IMR-90 (cell line): ENCODE measurements at regions not wholly inside any gene's neighbourhood (a gene's known extent, or its start where the extent isn't known, plus 50 kb on each side); places are given as distances from the start of the nearest gene placed in this dataset.
"Not testable (repeated sequence)": the region's sequence is repeated elsewhere in the genome, so short reads cannot be mapped to it uniquely, and the experiment has no call there.

ENCODE experiments used
- BHLHE40 ChIP-seq: fragments of 150-350 bp; IDR thresholded peaks from 2 replicates; pipeline ENCODE4 v1.6.1; 2016; ENCODE audit warnings: mild to moderate bottlenecking, low read depth, low read length
- CTCF ChIP-seq: conservative IDR thresholded peaks from 2 replicates; pipeline ENCODE4 v1.5.1; 2012; ENCODE audit warnings: mild to moderate bottlenecking, low read depth, low read length, improper control_type of control experiment
- MAFK ChIP-seq: IDR thresholded peaks from 2 replicates; pipeline ENCODE4 v1.6.1; 2012; ENCODE audit warnings: low read depth, low read length, improper control_type of control experiment
- MAZ ChIP-seq: IDR thresholded peaks from 2 replicates; pipeline ENCODE4 v1.6.1; 2012; ENCODE audit warnings: low read depth, mild to moderate bottlenecking, low read length, improper control_type of control experiment, moderate library complexity, borderline replicate concordance
- MXI1 ChIP-seq: IDR thresholded peaks from 2 replicates; pipeline ENCODE4 v1.6.1; 2012; ENCODE audit warnings: low read depth, mild to moderate bottlenecking, low read length, moderate library complexity, borderline replicate concordance
- POLR2A ChIP-seq: IDR thresholded peaks from 2 replicates; pipeline ENCODE4 v1.6.1; 2012; ENCODE audit warnings: mild to moderate bottlenecking, low read depth, low read length
- RAD21 ChIP-seq: IDR thresholded peaks from 2 replicates; pipeline ENCODE4 v1.6.1; 2012; ENCODE audit warnings: low read length, improper control_type of control experiment
- RCOR1 ChIP-seq: IDR thresholded peaks from 2 replicates; pipeline ENCODE4 v1.6.1; 2012; ENCODE audit warnings: mild to moderate bottlenecking, low read length, improper control_type of control experiment; ENCODE audit not compliant: insufficient replicate concordance
- RFX5 ChIP-seq: IDR thresholded peaks from 2 replicates; pipeline ENCODE4 v1.8.0; 2012; ENCODE audit warnings: low read depth, mild to moderate bottlenecking, low read length, moderate library complexity
- SMC3 ChIP-seq: fragments of 150-350 bp; IDR thresholded peaks from 2 replicates; pipeline ENCODE4 v1.6.1; 2016; ENCODE audit warnings: low read depth, mild to moderate bottlenecking, antibody characterized with exemption, low read length, moderate library complexity
- TF ChIP-seq, protein P1 (sequence below): fragments of 150-350 bp; IDR thresholded peaks from 2 replicates; pipeline ENCODE4 v1.6.1; 2017; ENCODE audit warnings: mild to moderate bottlenecking, antibody characterized with exemption, low read length, low read depth
- TF ChIP-seq, protein P2 (sequence below): fragments of 150-350 bp; IDR thresholded peaks from 2 replicates; pipeline ENCODE4 v1.6.1; 2016; ENCODE audit warnings: low read depth, mild to moderate bottlenecking, low read length, moderate library complexity, borderline replicate concordance

GRCh38 chr9:81013191-81013590, 676.2 kb downstream of the TLE1 start:
- TF ChIP-seq POLR2A, CTCF, MXI1, RFX5, SMC3, MAFK, MAZ, RCOR1, BHLHE40, RAD21: not testable (repeated sequence)
- TF ChIP-seq, protein P1, sequence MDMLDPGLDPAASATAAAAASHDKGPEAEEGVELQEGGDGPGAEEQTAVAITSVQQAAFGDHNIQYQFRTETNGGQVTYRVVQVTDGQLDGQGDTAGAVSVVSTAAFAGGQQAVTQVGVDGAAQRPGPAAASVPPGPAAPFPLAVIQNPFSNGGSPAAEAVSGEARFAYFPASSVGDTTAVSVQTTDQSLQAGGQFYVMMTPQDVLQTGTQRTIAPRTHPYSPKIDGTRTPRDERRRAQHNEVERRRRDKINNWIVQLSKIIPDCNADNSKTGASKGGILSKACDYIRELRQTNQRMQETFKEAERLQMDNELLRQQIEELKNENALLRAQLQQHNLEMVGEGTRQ: not testable (repeated sequence)
- TF ChIP-seq, protein P2, sequence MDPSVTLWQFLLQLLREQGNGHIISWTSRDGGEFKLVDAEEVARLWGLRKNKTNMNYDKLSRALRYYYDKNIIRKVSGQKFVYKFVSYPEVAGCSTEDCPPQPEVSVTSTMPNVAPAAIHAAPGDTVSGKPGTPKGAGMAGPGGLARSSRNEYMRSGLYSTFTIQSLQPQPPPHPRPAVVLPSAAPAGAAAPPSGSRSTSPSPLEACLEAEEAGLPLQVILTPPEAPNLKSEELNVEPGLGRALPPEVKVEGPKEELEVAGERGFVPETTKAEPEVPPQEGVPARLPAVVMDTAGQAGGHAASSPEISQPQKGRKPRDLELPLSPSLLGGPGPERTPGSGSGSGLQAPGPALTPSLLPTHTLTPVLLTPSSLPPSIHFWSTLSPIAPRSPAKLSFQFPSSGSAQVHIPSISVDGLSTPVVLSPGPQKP: not testable (repeated sequence)
